ENCODE measurements at regions not wholly inside any gene's neighbourhood (a gene's known extent, or its start where the extent isn't known, plus 50 kb on each side); places are given as distances from the start of the nearest gene placed in this dataset.

DNA sequence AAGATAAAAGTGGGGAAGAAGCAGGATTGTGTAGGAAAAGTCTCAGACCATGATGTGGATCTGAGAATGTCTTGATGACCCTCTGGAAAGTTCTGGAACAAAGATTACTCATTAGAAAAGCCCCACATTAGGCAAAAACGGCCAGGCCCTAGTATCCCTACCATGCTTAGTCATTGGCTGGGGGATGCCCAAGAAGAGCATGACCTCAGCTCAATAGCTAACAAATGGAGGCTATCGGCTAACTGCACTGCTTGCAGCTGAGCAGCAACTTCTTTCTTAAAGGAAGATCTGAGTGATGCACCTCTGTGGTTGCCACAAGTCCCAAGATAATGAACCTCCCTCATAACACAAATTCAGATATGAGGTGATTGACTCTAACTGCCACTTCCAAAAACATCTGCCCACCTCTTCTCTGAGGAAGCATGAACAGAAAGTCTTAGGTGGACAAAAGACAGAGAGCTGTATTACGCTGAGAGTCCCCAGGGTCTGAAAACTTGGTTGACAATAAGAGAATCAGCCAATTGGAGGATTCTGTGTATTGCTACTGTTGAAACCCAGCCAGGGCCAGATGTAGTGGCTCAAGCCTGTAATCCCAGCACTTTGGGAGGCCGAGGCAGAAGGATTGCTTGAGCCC lies 64.6 kb upstream of the AK4 start:
- TF ChIP-seq, protein P1, sequence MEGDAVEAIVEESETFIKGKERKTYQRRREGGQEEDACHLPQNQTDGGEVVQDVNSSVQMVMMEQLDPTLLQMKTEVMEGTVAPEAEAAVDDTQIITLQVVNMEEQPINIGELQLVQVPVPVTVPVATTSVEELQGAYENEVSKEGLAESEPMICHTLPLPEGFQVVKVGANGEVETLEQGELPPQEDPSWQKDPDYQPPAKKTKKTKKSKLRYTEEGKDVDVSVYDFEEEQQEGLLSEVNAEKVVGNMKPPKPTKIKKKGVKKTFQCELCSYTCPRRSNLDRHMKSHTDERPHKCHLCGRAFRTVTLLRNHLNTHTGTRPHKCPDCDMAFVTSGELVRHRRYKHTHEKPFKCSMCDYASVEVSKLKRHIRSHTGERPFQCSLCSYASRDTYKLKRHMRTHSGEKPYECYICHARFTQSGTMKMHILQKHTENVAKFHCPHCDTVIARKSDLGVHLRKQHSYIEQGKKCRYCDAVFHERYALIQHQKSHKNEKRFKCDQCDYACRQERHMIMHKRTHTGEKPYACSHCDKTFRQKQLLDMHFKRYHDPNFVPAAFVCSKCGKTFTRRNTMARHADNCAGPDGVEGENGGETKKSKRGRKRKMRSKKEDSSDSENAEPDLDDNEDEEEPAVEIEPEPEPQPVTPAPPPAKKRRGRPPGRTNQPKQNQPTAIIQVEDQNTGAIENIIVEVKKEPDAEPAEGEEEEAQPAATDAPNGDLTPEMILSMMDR (IDR thresholded peaks at IDR 0.05) = no peak
- no peak for TF ChIP-seq EZH2 (IDR thresholded peaks at IDR 0.05)

Data from neural progenitor cell (in vitro differentiated cells).